NCI-H2107 treated with DMSO at 0.1 percent for 48 hours (cell line): ENCODE measurements at regions not wholly inside any gene's neighbourhood (a gene's known extent, or its start where the extent isn't known, plus 50 kb on each side); places are given as distances from the start of the nearest gene placed in this dataset.
A peak's percentile ranks its signal among the peaks of the same experiment; 100 is the strongest.

Experiments used
- DNase-seq: peaks from one replicate; lab custom pipeline; 2025; ENCODE audit not compliant: unreplicated experiment; lab: John Stamatoyannopoulos, UW

DNA sequence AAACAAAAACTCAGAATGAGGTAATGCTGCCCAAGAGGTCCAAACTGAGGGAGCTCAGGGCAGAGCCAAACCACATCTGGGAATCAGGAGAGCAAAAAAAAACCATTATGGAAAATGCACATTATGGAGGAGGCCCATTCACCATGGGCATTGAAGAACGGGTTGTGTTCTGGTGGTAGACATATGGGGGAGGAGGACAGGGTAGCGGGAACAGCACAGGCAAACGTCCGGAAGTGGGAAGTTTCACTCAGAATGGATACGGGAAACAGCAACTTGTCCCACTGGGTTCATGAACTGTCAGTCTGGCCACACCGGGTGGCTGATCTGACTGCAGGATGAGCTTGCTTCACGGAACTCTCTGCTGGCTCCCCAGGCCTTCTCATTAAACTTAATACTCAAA, 139.7 kb downstream of the RRAGC start:
- no peak for DNase-seq

DNA sequence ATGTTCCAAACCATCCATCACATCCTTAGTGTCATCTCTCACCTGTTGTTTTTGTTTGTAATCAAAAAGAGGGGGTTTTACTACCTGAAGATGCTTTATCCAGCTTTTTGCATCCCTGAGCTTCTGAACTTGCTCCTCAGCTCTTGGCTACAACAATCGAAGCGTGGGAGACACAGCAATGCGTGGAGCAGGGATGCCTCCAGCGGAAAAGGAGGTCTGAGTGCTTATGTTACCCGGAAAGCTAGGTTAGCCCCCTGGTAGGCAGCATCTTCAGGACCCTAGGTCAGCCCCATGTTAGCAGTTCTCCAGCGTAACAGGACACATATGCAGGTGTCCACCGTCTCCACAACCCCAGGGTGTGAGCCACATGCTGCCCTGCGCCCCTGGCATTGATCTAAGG, 141.5 kb downstream of the RRAGC start:
- DNase-seq = no peak

DNA sequence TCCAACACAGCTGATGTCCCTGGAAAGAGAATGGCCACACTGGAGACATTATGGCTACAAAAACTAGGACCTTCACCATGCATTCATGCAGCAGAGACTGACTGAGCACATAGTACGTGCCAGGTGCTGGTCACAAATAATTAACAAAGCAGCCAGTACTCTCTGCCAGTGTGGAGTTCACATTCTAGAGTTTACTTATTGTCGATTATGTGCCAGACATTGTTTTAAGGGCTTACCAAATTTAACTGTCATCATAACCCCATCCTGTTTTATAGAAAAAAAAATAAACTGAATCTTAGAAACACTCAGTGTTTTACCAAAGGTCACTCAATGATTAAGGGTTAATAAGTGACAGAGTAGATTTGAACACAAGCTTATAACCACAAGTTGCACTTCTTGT, 143.3 kb downstream of the RRAGC start:
- DNase-seq = no peak

DNA sequence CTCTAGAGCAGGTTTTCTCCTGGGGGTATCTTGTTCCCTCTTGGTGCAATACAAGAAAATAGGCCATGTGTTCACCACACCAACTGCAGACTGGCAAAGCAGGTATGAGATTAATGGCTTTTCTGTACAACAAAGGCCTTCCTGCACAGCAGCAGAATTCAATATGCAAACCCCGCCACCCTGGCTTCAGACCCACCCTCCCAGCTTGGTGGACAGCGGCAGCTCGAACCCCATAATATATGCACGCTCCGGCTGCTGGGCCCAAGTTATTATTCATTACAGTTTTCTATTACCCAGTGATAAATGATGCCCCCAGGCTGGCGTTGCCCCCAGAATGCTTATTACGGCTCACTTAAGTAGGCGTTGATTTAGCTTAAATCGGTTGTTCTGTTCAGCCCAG, 144.2 kb downstream of the RRAGC start:
- no peak for DNase-seq

DNA sequence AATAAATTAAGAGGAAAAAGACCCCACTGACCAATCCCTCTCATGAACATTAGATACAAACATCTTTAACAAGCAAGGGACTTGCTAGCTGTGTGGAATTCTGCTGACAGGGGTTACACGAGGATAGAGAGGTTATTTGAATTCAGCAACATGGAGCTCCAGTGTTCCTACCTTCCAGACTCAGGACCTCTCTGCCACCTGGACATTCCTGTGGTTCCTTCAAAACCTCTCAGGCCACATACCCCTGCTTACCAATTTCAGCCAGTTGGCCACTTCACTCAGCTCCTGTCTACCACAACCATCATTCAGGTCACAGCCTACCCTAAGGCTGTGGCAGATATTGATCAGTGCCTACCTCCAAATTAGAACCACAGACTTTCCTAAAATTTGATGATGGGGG, 147.5 kb downstream of the RRAGC start:
- DNase-seq = no peak

DNA sequence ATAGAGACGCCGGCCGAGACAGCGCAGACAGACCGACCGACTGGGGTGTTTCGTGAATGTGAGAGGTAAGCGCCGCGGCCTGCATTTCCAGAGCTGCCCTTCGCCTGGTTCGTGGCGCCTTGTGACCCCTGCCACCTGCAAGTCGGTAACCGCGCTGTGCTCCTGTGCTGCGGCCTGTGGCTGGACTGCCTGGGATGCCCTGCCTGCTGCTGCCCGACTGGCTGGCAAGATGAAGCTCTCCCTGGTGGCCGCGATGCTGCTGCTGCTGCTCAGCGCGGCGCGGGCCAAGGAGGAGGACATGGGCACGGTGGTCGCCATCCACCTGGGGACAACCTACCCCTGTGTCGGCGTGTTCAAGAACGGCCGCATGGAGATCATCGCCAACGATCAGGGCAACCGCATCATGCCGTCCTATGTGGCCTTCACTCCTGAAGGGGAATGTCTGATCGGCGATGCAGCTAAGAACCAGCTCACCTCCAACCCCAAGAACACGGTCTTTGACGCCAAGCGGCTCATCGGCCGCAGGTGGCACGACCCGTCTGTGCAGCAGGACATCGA, 150.8 kb downstream of the RRAGC start:
- no peak for DNase-seq

DNA sequence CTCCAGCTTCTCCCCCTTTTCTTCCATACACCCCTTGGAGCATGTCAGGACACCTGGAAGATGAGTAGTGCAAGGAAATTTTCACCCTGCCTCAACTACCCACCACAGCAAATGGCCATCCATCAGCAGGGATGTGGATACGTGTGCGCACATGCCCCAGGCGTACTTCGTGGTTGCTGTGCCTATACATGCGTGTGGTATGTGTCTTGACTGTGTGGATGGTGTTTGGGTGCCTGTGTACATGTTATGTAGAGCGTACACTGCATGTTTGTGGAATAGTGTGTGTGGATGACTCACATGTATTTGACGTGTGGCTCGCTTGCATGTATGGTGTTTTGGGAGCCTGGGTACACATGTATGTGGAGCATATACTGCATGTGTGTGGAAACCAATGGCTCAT, 158.5 kb downstream of the RRAGC start:
- no peak for DNase-seq

DNA sequence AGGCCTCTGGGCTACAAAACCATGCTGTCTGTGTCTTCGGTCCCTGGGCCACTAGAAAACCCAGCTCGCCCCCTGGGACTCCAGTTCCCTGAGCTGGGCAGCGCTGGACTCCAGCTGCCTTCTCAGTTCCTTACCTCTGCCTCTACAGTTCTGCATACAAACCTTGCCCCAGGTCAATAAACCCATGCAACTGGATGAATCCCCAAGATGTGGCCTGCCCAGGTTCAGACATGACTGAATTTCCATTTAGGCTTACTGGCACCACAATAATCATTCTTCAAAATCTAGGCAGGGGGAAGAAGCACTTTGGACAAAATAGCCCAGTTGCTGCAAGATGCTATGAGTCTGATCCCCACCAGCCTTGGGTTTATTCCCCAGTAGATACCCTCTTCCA, 159.5 kb downstream of the RRAGC start:
- DNase-seq = no peak

DNA sequence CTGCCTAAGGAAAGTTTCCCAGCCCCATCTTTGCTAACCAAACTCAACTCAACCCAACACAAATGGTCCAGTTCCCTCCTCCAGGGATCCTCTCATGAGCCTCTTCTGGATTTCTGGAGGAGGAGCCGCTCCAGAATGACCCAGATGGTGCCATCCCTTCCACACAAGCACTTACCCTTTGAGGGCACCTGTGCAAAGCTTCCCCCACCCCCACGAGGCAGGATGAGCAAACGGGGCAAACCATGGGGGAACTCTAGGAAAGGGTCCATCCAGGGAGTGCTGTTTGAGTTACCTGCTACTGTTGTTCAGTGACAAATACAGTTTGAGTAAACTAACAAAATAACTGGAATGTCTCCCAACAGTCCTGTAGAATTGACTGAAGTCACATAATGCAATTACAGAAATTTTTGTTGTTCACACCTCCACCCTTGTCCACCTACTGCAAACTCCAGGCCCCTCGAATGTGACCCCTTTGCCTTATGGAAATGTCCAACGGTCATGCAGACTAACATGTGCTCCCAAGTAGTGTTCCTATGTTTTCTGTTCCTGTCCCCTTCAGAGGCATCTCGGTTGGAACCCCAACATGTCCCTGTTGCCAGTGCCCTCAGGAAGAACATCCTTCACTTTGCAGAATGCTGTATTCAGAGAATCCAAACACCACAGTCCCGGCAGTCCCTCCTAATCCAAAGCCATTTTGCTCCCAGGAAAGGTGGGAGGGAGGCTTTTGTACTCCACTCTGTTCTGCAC, 160.1 kb downstream of the RRAGC start:
- DNase-seq = no peak

DNA sequence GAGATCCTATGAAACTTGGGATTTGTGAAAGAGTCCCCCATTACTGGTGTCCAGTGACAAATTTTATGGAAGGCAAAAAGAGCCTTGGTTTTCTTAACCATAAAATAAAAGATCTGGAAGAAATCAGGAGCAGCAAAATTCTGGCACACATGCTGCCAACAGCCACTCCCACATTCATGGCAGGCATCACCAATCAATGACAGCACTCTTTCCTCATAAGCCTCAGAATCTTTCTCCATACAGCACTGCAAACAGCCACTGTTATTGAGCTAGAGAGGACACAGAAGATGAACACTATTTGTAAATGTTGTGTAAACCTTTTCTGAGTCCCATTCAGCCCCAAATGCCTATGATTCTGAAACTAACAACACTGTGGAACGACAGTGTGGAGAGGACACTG, 162.2 kb downstream of the RRAGC start:
- DNase-seq = no peak

DNA sequence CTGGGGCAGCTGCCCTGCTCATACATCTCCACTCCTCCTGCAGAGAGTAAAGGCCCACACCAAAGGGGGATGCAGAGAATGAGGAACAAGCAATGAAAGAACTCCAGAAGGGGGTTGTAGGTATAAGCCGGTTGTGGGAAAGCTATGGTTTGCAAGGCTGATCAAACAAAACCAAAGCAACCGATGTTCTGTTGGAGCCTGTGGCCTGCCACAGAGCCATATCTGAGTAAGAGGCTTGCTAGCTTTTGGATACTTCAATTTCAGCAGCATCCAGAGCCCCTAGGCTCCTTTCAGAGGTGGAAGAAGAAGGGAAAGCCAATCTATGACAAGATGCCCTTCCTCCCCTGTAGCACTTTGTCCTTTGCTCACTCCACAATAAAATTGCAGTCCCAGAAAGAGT, 163.2 kb downstream of the RRAGC start:
- DNase-seq = no peak

DNA sequence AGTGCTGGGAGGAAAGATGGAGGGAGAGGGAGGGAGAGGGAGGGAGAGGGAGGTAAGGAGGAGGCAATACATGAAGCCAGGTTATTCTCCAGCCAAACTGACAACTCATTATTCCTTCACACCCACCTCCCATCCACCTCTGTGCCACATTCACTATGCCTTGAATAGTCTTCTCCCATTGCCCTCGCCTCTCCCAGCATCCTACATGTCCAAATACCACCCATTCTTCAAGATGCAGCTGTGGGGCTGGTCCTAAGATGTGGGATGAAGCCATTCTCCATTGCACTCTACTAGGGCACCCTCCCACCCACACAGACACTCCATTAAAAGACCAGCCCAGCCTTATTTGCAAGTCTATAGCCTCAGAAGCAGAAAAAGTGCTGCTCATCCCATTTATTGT, 165.8 kb downstream of the RRAGC start:
- DNase-seq = no peak

DNA sequence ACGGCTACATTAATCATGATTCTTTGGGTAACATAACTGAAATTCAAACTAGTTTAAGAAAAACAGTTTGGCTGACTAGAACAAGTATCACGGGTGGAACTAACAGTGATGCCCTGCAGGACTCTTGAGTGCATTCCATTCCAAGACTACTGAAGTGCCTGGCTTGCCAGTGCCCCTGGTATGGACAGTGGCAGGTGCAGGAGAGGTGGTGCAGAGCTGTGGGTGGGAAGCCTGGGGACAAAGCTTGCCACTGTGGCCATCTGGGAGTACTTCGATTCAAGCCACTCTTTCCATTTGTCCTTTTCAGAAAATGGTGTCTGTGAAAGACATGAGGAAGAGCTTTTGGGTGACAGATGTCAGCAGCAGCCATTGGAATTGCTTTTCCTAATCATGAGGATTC, 166.5 kb downstream of the RRAGC start:
- no peak for DNase-seq

DNA sequence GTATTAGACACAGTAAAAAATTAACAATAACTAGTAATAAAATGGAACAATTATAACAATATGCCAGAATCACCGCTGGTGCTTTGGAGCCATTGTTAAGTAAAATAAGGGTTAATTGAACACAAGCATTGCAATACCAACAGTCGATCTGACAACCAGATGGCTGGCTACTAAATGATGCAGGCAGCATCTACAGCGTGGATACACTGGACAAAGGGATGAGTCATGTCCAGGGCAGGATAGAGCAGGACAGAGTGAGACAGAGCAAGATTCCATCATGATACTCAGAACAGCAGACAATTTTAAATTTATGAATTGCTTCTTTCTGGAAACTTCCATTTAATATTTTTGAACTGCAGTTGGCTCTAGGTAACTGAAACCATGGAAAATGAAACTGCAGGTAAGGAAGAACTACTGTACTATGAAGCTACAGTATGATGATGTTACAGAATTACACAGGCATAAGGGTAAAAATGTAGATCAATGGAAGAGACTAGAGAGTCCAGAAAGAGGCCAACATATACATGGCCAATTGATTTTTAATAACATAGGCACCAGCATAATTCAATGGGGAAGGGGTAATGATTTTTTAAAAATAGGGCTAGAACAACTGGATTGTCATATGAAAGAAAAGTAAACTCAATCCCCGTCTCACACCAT, 168.7 kb downstream of the RRAGC start:
- no peak for DNase-seq

DNA sequence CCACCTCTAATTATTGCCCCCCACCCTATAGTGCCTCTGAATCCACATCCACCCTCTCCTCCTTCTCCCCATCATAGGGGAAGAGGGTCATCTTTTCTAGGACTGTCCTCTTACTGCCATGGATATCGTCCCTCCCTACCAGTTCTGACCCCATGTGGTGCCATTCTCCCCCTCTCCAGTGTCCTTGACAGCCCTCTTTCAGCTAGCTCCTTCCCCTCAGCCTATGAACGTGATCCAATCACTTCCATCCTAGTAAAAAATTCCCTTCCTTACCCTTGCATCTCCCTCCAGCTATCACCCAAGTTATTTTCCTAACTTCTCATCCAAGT, 172.7 kb downstream of the RRAGC start:
- no peak for DNase-seq

DNA sequence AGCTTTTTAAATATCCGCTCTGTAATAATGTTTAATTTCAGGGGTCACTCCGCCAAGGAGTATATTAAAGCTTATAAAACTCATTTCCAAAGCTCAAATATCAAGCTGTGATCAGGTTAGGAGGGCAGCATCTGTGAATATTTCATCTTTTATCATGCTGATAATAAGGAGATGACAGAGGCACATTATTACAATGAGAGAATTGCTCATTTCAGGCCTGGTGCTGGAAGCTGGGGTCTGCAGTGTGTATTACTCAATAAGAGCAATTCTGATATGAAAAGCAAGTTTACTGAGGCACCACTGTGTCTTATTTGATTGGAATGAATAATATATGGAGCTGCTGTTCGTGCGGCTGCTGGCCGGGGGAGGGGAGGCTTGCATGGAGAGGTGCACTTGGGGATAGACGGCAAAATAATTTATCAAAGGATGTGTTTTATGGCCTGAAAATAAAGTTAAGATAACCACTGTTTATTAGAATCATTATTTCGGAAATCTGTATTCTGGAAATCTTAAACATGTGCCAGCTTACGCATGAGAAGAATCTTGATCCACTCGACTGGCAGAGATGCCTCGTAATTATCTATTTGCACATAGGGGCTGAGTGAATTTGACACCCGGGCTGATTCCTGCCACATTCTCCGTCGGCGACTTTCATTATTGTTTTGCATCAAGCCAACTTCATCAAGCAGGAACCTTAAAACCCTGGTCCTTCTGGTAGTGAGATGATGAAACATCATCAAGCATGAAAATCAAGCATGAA, 173.2 kb downstream of the RRAGC start:
- DNase-seq = no peak

DNA sequence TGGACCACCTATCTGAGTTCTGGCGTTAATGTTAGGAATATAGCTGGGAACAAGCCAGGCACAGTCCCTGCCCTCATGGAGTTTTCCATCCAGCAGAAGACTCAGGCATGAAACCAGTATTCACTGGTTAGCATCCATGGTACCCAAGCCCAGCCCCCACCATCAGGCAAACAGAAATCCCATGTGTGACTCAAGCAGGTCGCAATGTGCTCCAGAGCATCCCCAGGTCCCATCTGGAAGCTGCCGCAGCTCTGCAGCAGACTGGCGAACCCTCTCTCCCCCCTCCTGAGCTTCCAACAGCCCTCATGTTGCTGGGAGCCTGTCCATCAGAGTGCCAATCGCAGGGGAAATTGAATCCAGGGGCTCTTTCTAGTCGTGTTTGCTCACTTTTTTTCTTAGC, 174.2 kb downstream of the RRAGC start:
- no peak for DNase-seq

DNA sequence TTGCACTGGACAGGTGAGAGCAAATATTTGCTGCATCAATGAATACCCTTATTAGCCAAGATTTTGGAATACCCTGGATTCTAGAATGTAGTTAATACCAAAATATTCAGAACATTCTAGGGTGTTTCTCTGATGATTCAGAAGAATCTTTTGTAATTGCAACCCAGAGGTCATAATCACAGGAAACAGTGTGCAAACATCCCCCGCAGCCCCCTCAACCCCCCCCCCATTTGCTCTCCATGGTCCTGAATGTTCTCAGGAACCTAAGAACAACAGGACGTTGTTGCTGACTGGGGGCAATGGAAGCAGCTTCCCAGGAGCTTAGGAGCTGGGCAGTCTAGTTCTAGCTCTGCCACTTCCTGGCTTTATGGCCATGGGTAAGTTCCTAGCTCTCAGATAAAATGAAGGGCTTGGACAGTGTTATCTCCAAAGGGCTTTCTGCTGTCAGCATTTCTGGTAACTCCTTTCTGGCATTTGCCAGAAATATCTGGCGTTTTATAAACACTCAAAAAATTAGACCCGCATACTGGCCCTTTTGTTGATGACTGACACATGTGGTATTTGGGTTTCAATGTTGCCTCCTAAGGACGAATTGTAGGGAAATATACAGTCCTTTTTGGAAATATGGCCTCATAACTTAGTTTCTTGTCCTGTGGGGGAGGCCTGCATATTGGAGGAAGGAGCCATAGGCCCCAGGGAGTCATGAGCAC, 178.6 kb downstream of the RRAGC start:
- DNase-seq = no peak

DNA sequence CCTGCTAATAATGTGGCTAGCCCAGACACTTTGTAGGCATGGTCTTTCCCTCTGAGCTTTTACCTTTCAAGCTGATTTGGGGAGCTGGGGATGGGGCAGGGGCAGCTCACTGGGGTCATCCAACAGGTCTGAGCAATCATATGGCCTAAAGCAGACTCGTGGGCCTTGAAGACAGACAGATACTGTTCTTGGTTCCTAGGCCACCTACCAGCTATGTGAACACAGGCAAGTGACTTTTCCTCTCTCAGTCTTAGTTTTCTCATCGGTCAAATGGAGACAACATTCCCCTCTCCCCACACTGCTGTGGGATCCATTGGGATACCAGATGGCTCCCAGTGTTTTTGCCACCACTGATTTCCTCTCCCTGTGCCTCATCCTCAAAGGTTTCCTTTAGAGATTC, 181.8 kb downstream of the RRAGC start:
- DNase-seq = no peak

DNA sequence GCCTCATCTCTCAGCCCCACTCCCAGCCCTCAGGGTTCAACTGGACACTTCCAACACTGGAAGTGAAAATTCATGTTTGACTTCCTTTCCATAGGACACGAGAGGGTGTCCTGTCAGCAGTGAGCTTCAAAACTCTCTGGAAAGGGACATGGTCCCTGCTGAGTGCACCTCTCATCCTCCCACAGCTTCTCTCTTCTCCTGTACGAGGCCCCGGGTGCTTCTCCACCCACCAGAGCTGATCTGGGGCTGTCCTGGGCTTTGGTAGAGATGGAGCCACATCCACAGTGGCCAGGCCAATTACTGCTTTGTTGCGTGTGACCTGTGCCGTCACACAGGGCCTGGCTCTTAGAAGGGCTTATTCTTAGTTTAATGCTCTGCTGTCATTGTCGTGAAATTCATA, 182.3 kb downstream of the RRAGC start:
- DNase-seq = no peak

DNA sequence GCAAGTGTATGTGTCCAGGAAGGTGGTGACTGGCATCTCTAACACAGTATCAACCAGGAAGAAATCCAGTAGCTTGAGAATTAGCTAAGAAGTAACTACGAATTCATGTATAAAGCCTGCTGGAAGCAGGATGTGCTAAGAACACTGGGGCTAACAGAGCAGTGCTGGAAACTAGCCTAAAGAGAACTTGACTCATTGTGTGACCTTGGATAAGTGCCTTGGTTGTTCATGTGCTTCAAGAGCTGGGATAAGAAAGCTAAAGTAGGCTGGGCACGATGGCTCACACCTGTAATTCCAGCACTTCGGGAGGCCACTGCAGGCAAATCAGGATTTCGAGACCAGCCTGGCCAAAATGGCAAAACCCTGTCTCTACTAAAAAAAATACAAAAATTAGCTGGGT, 186.9 kb downstream of the RRAGC start:
- DNase-seq = no peak

DNA sequence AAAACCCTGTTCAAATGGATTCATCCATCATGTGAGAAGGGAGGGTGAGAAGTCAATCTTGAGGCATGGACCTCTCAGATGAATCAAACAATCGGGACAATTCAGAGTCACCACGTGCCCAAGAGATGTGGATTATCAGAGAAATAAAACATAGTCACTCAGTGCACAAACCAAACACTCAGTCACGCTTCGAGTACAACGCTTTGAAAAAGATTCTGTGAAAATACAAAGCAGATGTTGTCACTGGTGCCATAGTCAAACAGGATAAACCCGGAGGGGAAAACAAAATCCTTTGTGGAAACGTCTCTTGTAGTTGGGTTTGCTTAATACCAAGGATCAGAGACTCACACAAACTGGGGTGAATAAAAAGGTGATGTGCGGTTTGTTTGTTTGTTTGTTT, 188.4 kb downstream of the RRAGC start:
- peak; percentile 100 for DNase-seq
